COLO668 (cell line): ENCODE measurements at regions not wholly inside any gene's neighbourhood (a gene's known extent, or its start where the extent isn't known, plus 50 kb on each side); places are given as distances from the start of the nearest gene placed in this dataset.
"Not testable (repeated sequence)": the region's sequence is repeated elsewhere in the genome, so short reads cannot be mapped to it uniquely, and the experiment has no call there.

Experiments used
- DNase-seq: peaks from one replicate; lab custom pipeline; 2025; ENCODE audit not compliant: unreplicated experiment; lab: John Stamatoyannopoulos, UW

- DNase-seq: peak; percentile 52
Observed at GRCh38 chr10:84845628-84846261, 517.4 kb downstream of the CCSER2 start.

DNA sequence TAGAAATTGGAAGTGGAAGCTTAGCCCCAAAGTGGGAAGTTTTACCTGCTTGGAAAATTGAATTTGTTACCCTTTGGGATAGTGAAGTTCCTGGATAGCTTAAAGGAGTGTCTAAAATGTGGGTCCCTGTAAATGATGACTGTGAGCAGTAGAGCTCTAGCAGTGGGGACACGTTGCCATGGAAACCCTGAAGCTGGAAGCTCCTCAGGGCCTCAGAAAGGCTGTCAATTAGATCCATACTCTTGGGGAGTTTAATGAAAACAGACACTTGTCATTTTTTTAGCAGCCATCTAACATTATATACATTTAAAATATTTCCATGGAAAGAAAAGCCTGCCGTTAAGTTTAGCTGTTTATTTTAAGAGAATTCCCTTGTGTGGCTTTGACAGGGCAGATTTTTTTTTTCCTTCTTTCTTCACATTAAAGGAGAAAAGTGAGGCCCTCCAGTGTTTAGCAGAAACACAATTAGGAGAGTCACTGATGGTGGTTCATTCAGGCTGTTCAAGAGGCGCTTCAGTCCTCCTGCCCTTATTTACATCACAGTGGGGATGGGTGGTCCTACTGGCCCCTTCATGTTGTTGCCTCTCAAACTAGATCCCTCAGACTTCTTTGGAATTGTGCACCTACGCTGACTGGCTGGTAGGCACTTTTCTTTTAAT lies 518.4 kb downstream of the CCSER2 start:
- DNase-seq: no peak

DNA sequence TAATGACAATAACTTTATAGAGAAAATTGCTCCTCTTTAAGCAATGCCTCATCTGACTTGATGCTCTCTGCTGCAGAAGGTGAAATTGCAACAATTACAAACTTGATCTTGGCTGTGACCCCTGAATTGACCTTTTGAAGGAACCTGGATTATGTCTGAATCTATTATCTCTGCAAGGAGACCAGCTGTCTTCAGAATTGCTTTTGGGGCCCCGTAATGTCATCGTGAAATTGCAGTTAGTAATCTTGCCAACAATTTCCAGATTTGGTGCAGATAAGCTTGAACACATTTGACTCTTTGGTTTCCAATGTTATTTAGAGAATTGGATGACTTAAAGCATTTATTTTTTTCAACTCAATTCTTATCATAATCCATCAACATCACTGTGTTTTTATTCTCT lies 520.6 kb downstream of the CCSER2 start:
- no peak for DNase-seq

- DNase-seq: no peak
Observed at GRCh38 chr10:84850826-84851225, 522.4 kb downstream of the CCSER2 start.

GRCh38 chr10:84854439-84854838 lies 526.0 kb downstream of the CCSER2 start:
- DNase-seq: no peak

DNA sequence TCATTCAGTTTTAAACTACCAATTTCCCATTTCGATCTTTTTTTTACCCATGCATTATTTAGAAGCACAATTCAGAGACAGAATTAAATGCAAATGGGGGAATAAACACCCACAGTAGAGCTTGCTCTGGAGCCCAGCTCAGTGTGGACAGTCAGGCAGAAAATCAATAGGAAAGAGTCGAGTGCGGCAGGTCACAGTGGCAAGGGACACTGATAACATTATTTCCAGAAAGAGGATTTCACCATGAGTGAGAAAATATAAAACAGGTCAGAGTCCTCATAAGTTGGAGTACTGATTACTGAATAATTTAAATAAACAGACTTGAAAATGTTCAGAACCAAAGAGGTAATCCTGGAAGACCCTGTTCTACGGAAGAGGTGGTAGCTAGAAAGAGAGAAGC lies 532.5 kb downstream of the CCSER2 start:
- DNase-seq: no peak

DNA sequence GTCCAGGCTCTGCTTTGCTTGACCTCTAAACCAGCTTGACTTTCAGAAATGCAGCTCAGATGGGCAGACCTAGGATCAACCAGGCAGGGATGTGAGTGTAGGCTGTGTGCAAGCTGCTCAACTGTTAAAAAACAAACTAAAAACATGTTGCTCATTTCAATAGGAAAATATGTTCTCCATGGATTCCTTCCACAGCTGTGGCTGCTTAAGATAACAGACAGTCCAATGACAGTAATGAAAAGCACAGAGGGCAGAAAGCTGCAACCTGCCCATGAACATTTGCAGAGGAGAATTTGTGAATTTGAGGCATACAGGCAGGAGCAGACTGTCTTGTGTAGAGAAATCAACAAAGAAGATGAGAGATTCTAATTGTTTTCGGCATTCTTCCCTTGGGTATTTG lies 534.2 kb downstream of the CCSER2 start:
- DNase-seq: no peak

GRCh38 chr10:84863675-84864074 lies 535.3 kb downstream of the CCSER2 start:
- DNase-seq: no peak

DNA sequence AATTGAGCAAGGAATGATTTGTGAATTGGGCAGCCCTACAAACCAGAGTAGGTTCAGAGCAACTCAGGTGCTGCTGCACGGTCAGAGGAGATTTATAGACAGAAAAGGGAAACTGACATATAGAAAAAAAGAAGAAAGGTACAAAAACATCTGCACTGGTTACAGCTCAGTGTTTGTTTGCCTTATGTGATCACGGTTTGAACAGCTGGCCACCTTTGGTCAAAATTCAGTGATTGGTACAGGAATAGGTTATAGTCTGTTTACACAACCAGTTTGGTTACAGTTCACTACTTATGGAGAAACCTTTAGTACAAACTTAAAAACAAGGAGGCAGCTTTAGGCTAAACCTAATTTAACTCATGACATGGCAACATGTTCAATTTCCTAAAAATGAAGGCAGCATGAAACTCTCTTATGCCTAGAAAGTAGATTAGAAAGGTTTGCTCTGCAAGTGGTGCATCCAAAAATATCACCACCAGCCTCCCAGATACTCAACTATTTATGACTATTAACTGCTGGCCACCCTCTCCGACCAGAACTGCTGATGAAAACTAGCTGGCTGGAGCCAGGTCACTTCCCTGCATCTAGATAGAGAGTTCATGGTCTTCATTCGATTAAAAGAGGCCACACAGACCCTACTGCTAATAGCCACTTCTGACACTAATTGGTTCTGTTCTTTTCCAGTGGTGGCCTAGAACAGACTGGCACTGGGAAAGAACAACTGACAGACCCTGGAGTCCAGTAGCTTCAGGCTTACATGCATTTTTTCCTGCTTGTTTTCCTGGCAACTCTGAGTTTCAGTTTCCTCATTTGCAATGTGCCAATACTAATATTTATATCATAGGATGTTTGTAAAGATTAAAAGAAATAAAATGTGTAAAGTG lies 548.0 kb downstream of the CCSER2 start:
- DNase-seq: peak; percentile 46

- DNase-seq: no peak
Observed at GRCh38 chr10:84879991-84880390, 551.6 kb downstream of the CCSER2 start.

- not testable (repeated sequence) for DNase-seq
Observed at GRCh38 chr10:84881696-84882095, 553.3 kb downstream of the CCSER2 start.

DNA sequence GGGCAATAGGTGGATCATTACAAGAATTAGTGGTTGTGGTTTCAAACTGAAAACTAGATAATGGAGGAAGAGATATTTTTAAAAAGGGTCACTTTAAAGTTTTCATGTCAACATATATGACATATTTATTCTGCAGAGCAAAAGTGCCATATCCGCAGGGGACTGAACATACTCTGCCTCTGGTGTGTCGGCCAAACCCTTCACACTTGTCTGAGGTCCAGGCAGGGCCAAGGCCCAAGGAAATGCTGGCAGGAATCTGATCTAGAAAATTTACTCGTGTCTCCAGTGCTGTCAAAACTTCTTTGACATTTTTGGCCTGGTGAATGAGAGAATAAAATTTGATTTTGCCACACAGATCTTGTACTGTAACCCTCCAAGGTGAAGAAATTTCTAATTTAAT lies 562.3 kb downstream of the CCSER2 start:
- no peak for DNase-seq

DNA sequence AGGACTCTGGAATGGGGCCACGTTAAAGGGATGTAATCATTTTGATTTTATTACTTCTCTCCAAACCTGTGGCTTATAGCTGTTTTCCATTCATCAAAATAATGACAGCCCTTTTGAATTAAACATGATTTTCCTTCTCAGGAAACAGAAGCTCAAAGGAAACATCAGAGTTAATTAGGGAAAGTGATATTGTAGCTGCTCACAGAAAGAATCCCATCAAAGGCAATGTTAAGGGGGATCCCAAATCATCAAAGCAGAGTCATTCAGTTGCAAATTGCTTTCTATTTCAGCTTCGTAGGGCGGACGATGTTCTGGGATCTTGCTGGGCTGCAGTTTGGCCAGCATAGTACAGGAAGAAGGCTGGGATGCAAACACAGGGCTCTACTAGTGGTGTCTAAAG lies 563.2 kb downstream of the CCSER2 start:
- no peak for DNase-seq

DNA sequence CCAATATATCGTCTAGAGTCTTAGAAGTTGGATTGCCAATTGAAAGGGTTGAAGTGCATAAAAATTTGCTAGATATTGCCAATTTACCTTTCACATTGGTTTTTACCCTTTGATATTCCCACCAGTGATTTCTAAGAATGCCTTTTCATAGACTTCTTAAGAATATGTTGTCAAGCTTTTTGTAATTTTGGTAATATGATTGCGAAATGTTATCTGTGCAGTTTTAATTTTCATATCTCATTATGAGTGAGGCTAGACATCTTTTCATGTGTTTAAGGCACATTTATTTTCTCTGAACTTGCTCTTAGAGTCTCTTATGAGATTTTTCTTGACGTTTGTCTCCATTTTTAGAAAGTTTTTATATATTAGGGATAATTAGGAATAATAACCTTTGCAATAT lies 567.2 kb downstream of the CCSER2 start:
- DNase-seq: no peak

DNA sequence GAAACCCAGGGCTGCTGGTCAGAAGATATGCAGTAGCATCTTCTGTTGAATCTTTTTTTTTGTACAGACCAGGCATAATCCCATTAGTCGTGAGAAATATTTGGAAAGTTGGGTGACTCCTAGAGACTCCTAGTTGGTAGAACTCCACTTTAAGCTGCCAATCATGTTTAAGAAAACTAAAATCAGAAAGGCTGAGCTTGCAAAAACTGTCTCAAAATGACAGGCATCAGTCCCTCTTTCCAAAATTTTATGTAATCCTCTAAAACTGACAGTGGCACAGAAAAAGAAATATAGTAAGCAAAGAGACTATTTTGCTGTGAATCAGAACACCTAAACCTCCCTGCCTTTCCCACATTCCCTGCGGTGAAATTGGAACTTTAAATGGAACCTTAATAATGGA lies 568.5 kb downstream of the CCSER2 start:
- DNase-seq: no peak

DNA sequence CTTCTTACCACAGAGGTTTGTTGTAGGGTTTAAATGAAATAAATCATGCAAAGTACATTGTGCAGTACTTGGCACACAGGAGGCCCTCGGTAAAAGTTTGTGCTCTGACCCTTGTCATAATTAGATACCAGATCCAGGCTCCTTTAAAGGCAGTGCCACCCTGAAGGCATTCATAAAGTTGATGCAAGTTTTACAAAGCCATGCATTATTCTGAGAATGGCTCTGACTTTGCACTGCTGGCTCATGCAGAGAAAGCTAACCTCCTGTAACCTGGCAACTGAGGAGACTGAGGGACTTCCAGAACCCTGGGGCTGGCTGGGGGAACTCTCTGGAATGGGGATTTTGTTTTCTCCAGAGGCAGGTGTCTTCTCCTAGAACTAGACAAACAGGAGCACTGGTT lies 570.9 kb downstream of the CCSER2 start:
- no peak for DNase-seq

DNA sequence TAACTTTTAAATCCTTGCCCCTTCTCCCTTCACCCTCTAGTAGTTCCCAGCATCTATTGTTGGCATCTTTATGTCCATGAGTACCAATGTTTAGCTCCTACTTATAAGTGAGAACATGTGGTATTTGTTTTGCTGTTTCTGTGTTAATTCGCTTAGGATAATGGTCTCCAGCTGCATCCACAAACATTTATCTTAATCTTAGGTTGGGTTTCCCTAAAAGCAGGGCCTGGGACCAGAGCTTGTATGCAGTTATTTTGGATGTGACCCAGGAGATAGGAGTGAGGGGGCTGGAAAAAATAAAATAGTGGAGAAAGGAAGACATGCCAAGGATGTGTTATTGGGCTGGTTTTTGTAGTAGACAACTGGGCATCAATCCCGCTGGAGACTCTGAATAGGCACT lies 571.8 kb downstream of the CCSER2 start:
- no peak for DNase-seq

GRCh38 chr10:84901885-84902284 lies 573.5 kb downstream of the CCSER2 start:
- no peak for DNase-seq

GRCh38 chr10:84902553-84902952 lies 574.2 kb downstream of the CCSER2 start:
- DNase-seq: no peak

DNA sequence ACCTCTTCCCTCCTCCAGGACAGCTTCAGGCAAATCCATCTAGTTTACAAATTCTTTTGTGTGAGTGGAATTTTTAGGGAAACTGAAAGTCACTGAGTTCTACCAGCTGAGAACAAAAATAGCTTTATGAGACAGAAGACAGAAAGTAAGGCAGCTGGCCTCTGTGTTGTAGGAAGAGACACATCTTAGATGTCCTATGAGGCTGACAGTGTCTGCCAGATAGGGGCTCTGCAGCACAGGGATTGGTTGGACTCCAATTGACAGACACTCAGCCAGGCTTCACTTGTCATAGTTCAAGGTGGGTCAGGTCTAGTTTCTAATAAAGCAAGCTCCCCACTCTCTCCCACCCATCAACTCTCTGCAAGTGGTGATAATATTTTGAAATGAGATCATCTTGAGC lies 574.9 kb downstream of the CCSER2 start:
- no peak for DNase-seq

DNA sequence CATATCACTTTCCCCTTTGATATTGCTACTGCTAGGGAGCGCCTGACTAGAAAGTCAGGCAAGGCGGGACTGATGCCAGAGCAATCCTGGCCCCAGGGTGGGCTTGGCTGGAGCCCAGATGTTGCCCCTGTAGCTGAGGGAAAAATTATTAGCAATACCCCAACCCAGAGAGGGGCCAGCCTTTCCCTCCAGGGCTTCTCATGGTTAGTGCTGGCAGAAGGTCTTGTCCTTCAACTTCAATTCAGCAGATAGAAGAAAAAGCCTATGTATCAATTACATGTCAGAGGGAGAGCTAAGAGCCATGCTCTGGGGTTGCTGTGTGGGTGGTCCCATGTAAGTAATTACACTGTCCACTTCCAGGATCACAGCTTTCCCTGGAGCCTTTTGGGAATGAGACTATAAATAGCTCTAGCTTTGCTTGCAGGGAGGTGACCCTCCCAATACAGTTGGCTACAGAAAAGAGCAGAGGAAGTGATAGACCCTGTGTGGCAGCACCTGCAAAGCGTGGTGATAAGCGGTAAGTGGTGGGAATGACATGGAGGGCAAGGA lies 579.1 kb downstream of the CCSER2 start:
- DNase-seq: no peak

DNA sequence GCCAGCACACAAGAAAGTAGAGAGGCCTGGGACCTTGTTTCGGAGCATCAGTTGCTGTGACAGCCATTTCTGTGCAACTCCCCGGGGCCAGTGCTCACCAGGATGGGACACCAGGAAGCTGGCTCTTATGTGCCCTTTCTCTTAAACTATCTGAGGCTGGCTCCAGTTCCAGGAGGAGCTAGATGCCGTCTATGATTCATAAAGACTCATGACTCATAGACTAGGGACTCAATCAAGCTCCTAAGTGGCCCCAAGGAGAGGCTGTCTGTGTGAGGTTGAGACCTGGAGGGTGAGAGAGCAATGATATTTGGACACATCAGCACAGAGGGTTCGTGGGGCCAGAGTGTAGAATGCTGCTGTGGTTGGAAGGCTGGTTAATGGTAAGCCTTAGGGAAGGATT lies 580.1 kb downstream of the CCSER2 start:
- DNase-seq: no peak
